Epidermal melanocyte (primary cell): ENCODE measurements at regions not wholly inside any gene's neighbourhood (a gene's known extent, or its start where the extent isn't known, plus 50 kb on each side); places are given as distances from the start of the nearest gene placed in this dataset.

ENCODE experiments used
- DNase-seq: peaks from one replicate; pipeline ENCODE4 v3.0.0; 2011; ENCODE audit warnings: low spot score; ENCODE audit not compliant: insufficient read length

DNA sequence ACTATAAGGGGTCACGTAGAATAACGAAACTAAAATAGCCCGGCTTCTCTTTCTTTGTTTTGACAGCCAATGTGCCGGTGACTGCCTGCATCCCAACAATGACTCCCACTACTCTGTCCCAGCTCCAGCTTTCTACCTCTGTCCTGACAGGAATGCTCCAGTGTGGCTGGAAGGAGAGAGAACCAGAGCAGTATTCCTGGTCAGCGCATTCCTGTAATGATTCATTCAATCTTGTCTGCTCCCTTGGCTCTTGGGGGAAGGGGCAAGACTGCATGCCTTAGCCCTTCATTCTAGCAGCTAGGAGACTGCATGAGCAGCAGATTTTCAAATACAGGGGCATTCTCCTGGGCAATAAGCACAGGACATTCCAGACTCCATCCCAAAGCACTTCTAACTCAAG is 132.1 kb upstream of the PRMT6 start:
- DNase-seq, result no peak

DNA sequence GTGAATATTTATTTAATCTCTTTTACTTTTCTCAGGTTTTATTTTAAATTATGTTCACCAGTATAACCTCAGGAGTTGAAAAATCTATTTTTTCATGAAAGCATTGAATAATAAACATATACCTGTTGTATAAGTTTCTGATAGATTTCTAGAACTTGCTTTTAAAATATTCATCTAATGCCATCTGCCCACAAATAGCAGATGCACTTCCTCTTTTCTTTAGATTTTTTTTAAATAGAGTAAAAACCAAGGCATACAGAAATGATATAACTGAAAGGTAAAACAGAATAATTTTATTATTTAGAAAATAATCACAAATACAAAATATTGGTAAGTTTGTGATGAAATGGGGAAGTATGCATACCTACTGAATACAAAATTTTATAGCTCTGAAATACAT is 130.7 kb upstream of the PRMT6 start:
- no peak for DNase-seq

DNA sequence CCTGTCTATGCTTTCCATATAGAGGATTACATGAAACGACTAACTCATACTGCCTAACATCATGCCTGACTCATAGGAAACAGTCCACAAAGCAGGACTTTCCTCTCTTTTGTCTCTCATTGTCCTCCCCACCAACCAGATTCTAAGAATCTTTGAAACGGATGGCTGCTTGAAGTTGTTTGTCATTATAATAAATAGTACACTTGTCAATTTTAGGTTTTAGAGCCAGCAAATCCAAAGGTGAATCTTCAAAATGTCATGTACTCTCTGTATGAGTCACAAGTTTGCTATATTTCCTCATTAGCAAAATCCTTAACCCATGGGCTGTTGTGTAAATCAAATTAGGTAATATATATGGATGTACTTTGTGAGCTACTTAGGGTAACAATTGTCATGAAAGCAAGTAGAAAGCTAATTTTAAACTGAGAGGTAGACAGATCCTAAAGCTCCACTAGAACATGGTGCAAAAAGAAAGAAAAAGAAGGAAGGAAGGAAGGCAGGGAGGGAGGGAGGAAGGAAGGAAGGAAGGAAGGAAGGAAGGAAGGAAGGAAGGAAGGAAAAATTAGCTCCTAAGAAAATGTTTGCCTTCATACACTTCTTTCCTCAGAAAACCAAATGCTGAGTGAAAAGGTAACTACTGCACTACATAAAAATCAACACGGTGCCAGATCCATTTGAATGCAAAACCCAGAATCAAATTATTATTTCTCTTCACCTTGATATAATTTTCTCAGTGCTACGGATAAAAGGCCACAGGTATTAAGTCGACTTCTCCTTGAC is 129.5 kb upstream of the PRMT6 start:
- DNase-seq, result no peak

DNA sequence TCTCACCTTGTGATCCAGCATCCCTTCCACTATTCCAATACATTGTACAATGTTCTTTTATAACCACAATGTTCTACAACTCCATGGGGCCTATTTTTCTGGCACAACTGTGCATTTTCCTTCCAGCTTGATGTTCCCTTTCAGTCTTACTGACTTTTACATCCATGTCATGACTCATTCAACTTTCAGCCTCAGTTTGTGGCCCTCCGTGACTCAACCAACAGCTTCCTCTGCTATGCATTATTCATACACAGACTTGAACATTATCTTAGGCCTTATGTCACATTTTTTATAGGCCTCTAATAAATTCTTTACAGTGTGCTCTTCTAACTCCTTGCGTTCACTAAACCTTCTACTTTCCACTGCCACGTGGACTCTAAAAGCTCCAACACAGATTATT is 119.4 kb upstream of the PRMT6 start:
- no peak for DNase-seq

DNA sequence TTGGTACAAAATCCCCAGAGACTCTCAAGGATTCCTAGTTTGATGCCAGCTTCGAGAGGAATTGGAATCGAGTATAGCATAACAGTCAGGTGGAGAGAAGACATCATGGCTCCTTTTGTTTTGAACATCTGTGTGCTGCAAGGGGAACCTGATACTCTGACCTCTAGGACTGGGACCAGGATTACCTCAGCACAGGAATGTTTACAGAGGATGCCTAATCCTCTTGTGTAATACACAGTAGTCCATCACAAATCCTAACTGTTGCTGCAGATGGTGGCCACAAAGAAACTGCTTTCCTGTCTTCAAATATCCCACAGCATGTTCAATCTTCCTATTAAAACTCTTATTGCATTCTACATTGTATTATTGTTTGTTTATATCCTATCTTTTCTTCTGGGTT is 111.8 kb upstream of the PRMT6 start:
- no peak for DNase-seq

DNA sequence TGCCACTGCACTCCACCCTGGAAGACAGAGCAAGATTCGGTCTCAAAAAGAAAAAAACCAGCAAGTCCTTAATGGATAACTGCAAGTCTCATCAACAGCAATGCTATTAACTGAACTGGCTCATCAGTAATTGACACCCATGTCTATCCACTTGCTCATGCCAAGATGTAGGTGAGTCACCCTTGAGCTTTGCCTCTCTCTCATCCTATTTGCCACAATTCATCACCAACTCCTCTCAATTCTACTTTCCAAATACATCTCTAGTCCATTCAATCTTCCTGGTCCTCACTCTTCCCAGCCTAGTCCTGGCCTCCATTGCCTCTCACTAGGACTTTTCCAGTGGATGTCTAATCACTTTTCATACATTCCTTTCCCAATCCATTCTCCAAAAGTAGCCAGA is 103.7 kb upstream of the PRMT6 start:
- DNase-seq, result no peak

DNA sequence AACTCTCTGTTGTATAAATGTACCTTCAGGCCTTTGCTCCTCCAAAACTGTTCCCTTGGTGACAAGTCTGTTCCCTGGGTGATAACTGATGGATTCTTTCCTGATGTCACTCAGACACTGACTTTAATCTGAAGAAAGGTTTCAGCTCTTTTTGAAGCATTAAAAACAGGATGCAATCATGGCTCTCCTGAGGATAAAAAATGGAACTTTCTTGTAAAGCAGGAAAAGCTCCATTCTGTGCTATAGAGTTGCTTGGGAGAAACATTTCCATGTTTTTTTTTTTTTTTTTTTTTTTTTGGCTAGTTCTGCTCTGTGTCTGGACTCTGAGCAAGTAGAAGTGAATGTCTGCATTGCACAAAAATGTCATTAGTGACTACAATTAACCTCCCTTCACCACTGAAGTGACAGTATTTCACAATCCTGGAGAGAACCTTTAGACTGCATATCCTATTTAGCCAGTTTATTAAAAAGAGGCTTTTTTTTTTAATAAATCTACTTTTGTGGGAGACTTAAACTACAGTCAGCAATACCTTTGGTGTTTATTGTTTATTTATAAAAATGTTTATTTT is 101.7 kb upstream of the PRMT6 start:
- no peak for DNase-seq

DNA sequence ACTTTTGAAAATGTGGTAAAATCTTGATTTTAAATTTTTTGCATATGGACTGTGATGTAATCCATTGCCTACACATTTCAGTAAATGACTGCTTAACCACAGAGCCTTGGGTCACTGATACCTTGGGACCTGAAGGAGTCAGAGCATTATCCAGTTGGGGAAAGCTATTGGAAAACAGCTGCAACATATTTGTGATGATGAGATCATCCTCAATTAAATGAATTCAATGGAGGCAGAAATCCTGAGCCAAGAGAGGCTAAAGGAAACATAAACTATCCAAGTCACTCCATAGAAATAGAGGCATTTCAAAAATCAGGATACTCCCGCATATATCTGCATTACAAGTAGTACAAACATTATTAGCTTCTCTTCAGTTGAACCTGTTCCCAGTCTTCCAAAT is 99.8 kb upstream of the PRMT6 start:
- DNase-seq, result no peak

DNA sequence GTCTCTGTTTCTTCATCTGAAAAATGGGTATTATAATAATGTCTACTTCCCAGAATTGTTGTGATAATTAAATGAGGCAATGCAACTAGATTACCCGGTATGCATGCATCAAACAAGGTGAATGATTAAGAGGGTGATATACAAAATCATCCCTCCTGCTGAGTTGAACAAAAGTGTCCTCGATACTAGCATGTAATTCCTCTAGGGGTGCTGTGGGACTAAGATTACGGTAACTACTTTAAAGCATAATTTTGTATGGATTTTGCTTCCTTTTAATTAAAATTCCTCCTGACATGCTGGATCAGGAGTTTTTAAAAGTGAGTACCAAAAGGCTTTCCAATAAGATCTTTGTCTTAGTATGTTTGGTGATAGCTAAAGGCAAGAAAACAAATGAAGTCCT is 98.7 kb upstream of the PRMT6 start:
- no peak for DNase-seq

DNA sequence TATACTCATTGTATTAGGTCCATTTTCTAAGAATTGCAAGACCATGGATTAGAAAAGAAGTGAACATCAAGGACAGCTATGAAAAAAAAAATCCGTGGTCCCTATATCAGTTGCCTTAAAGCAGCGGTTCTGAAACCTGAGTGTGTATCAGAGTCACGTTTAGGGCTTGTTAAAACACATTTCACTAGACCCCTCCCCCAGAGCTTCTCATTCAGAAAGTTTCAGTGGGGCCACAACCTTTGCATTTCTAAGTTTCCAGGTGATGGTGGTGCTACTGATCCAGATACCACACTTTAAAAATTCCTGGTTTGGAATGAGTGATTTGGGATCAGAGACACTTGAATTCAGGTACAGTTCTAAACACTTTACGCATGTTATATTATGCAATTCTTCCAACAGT is 96.1 kb upstream of the PRMT6 start:
- no peak for DNase-seq

DNA sequence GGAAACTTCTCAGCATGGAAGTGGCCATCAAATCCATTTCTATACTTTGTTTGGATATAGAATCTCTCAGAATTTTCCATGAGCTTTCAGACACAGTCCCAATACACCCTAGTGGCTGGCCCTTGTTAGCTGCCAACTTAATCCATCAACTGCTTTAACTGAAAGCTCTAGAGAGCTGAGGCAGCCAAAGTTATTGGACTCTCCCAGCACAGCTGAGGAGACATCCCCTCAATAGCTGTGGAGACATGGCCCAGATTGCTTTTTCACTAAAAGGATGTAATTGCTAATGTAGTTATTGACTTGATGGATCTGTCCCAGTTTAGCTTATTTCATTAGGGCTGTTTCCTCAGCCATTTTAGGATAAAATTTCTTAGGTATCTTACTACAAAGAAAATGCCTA is 94.8 kb upstream of the PRMT6 start:
- no peak for DNase-seq

DNA sequence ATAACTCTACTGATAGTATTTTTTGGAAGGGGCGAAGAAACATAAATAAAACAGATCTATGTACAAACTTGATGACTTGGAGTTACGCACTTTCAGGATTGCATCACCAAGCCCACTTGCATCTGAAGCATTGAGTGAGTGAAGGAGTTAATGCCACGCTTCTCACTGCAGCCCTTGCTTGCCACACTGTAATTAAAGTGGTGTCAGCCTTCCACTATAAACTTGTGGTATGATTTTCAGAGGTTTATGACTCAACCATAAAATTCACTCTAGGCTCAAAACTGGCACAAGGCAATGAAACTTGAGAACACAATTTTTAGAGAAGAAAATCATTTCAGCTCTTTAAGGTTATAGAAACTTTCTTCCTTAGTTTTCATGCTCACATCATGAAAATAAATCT is 93.9 kb upstream of the PRMT6 start:
- no peak for DNase-seq

DNA sequence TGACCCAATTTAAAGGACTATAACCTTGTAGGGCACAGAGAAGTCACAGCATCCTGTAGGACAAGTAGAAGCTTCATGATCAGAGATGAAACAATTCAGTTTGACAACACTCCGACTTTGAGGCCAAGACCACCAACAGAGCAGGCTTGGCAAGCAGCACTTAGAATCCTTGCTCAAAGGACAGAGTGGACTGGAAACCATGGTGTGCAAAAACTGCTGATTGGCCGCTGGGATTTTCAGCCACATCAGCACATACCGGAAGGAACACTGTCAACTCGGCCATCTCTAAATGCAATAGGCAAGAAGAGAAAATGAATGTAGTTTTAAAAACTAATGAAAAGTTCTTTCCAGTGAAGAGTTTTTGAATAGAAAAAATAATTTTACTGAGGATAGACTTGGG is 92.0 kb upstream of the PRMT6 start:
- DNase-seq, result no peak

DNA sequence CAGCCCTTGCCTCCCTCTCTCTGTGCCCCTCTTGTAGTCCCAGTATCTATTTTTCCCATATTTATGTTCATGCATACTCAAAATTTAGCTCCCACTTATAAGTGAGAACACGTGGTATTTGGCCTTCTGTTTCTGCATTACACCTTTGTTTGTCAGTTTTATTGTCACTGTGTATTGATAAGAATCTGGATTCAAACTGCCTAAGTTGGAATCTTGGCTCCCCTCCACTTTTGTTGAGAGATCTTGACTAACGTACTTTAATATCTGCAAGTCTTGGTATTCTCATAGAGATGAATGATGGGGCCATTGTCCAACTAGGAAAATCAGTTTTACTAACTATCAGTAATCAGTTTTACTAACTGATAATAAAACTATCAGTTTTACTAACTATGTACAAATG is 87.8 kb upstream of the PRMT6 start:
- DNase-seq, result no peak

DNA sequence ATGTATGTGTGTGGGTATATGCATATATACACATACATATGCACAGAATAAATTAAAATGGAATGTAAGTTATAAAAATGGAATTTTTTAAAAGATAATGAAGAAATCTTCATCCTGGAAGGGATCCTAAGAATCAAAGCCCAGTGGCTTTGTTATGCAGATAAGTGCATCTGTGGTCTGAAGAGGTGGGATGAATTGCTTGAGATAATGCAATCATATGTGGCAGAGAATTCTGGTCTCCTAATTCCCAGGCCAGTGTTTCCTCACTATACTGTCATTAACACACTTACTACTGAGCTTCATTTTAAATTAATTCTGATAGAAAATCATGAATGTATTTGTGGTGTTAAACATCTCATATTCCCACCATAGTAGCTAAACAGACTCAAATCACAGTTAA is 86.7 kb upstream of the PRMT6 start:
- DNase-seq, result no peak

DNA sequence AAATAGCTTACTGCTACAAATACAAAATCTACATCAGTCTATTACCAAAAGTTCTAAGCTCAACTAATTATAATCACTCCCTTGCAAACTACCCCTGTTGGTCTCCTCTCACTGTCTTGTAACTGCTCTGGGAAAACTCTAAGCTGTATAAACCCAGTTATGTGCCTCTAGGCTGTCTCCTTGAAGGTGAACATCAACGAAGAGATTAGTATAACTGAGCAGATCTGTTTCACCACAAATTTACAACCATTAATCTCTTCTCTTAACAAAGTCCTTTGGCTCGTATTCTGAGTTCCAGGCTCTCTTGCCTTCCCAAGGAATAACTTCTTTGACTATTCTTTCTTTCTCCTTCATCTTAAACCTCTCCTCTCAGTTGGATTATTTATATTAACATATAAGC is 84.4 kb upstream of the PRMT6 start:
- DNase-seq, result no peak

DNA sequence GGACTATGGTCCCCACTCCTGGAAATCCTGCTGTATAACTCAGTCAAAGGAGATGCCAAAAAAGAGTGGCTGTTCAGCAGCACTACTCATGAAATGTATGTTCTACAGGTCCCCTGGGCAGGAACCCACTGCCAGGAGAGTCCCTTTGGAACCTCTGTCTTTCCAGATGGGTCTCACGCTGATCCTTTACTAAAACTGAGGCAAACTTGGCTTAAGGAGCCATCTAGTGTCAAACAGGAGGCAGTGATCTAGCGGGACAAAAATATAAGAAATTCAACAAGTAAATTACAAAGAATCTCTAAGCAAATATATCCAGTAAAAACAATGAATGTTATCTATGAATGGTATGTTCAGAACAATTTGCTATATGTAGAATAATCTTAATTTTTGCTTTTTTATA is 80.5 kb upstream of the PRMT6 start:
- DNase-seq, result no peak

DNA sequence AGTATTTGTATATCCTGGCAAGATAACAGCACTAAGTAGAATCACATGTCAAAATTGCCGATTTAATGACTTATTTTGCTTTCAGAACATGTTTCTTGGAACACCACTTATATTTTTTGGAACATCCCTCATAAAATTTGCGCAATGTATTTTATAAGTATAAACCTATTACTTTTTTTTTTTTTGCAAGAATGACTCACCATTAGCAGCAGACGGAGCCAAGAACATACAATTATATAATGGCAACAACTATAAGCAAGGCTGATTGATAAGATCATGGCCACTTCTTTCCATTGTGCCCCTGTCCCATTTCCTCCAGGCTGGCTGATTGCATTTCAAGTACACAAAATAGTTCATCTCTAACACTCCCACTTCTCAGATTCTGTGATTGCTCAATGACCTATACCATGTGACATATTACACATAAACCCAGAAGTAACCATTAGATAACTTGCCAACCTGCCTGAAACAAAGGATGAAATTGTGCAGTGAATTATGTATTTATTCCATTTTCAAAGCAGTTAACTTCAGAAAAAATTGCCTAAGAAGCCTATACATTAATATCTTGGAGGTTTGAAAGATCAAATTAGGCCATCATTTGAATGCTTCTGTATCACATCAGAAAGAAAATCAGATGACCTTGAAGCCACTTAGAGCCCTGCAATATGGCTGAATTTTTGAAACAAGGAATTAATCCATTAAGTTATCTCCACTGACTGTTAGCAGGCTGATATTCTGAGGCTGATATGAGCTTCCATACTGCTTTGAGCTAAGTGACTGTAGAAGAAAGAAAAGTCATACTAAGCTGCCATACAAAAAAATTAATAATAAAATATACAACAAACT is 77.8 kb upstream of the PRMT6 start:
- DNase-seq, result no peak

DNA sequence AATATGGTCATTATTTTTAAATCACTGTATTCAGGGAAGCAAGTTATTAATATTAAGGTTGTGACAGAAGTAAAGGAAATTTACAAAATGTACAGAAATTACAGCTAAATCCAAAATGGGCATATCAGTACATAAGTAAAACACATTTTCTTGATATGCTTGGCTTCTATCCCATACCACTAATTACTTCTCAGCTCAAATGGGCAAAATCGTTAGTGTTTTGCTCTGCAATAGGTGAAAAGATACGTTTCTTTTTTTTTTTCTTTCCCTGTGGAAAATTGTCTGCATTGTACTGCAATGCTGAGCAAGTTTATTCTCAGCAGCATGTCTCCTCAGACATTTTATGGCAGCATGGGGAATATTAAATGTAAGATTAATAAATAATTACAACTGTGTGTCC is 77.1 kb upstream of the PRMT6 start:
- DNase-seq, result no peak

DNA sequence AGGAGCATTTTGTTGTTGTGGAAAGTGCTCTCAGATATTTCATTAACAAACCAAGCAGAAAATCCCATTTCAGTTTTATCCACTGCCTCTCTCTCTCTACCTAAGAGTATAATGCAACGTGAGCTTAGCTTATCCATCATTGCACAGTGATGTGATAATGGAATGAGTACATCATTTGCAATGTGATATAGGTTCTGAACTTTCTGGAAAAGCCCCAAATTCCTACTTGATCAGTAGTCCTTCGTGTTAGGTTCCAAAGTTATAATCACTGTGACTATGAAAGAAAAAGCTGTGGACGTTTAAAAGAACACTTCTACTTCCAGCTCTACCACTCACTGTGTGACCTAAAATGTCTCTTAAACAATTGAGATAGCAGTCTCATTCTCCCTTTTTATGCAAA is 76.4 kb upstream of the PRMT6 start:
- DNase-seq, result no peak

DNA sequence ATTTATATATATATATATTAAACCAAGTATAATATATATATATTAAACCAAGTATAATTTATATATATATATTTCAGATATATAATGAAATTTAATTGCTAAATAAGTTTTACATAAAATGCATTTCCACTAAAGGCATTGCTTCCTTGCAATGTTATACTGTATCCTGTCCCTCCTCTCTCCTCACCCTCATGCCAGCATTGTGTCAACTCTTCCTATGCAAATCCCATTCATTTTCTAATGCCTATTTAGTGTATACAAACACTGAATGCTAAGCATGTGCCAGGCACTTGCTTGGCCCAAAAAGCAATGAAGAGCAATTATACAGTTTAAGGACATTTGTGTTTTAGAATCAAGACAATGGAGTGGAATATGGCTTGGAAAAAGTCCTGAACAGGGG is 71.7 kb upstream of the PRMT6 start:
- DNase-seq, result no peak

DNA sequence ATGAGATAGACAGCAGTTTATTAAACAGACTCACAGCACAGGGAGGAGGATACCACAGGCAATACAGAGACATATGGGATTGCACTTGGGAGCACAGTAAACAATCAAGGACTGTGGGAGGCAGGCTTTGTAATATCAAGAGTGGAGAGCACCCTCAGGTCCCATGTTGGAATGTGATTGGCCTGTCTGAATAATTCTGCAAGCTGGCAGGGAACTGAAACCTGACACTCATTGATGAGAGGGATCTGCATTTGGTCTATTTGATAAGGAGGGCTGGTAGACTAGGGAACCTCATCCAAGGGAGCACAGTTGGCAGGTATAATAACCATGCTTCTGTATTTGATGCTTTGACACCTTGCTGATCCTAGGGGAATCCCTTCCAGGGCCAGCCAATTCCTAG is 69.9 kb upstream of the PRMT6 start:
- no peak for DNase-seq

DNA sequence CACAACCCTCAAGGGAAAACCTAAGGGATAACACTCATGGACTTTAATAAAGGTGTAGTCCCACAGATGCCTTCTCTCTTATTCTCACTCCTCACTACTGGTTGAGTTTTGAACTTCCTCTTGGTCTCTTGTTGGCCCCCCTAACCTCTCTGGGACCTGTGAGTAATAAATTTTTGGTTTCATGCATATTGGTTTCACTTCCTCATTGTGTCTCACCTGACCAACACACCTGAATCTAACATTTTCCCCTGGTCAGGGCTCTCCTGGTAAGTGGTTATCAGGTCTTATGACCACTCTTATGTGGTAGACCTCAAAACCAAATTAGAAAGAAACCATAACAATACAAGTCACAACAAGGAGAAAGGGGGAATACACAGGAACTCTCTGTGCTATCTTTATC is 60.5 kb upstream of the PRMT6 start:
- no peak for DNase-seq
